GM23338 (cell line): ENCODE measurements at regions not wholly inside any gene's neighbourhood (a gene's known extent, or its start where the extent isn't known, plus 50 kb on each side); places are given as distances from the start of the nearest gene placed in this dataset.

Experiments used
- ATAC-seq: fragments of 200-7000 bp; cut with Tn5 transposase; 3 replicates; pipeline ENCODE4 v1.9.1; 2020
- DNase-seq: peaks from one replicate; pipeline ENCODE4 v3.0.0-alpha.2; 2015; ENCODE audit warnings: low spot score
- H2AFZ ChIP-seq: fragments of 200-600 bp; sonication (generic); 2 replicates; pipeline ENCODE4 v1.8.0; 2016; ENCODE audit warnings: antibody characterized with exemption, mild to moderate bottlenecking, moderate library complexity
- H3F3A ChIP-seq: fragments of 200-600 bp; sonication (generic); replicated peaks from 2 replicates; pipeline ENCODE4 v1.8.0; 2017; ENCODE audit warnings: antibody characterized with exemption, mixed run types, low read depth
- H3K27ac ChIP-seq: fragments of 200-600 bp; sonication (generic); 2 replicates; pipeline ENCODE4 v1.6.1; 2016; ENCODE audit warnings: low read depth
- H3K27me3 ChIP-seq: fragments of 200-600 bp; sonication (generic); 2 replicates; pipeline ENCODE4 v1.8.0; 2016; ENCODE audit warnings: mild to moderate bottlenecking, mixed run types, moderate library complexity; ENCODE audit not compliant: insufficient read depth
- H3K36me3 ChIP-seq: fragments of 200-600 bp; sonication (generic); 2 replicates; pipeline ENCODE4 v1.8.0; 2016; ENCODE audit warnings: mild to moderate bottlenecking; ENCODE audit not compliant: insufficient read depth
- H3K4me1 ChIP-seq: fragments of 200-600 bp; sonication (generic); 2 replicates; pipeline ENCODE4 v1.8.0; 2016; ENCODE audit warnings: mild to moderate bottlenecking, moderate library complexity; ENCODE audit not compliant: insufficient read depth
- H3K4me2 ChIP-seq: fragments of 200-600 bp; sonication (generic); 2 replicates; pipeline ENCODE4 v1.7.1; 2017; ENCODE audit warnings: mixed run types
- H3K4me3 ChIP-seq: fragments of 200-600 bp; sonication (generic); 2 replicates; pipeline ENCODE4 v1.6.1; 2016; ENCODE audit warnings: mixed run types
- H3K79me2 ChIP-seq: fragments of 200-600 bp; sonication (generic); replicated peaks from 2 replicates; pipeline ENCODE4 v1.8.0; 2017; ENCODE audit warnings: mild to moderate bottlenecking; ENCODE audit not compliant: insufficient read depth
- H3K9me2 ChIP-seq: fragments of 200-600 bp; sonication (generic); 2 replicates; pipeline ENCODE4 v1.8.0; 2017; ENCODE audit not compliant: insufficient read depth
- H4K20me1 ChIP-seq: fragments of 200-600 bp; sonication (generic); replicated peaks from 2 replicates; pipeline ENCODE4 v1.8.0; 2017; ENCODE audit warnings: mild to moderate bottlenecking; ENCODE audit not compliant: insufficient read depth
- H3K27ac Mint-ChIP-seq: 2 replicates; pipeline ENCODE4 v1.8.0; 2020; ENCODE audit warnings: inconsistent platforms, mild to moderate bottlenecking, moderate library complexity, mixed read lengths
- H3K27me3 Mint-ChIP-seq: 3 replicates; pipeline ENCODE4 v1.8.0; 2022; ENCODE audit warnings: low read depth, mild to moderate bottlenecking, moderate library complexity, mixed read lengths, inconsistent platforms; ENCODE audit not compliant: insufficient read depth, poor library complexity
- H3K36me3 Mint-ChIP-seq: 3 replicates; pipeline ENCODE4 v1.8.0; 2021; ENCODE audit warnings: low read depth, mild to moderate bottlenecking, inconsistent platforms, moderate library complexity, mixed read lengths
- H3K4me1 Mint-ChIP-seq: 3 replicates; pipeline ENCODE4 v1.8.0; 2020; ENCODE audit warnings: mild to moderate bottlenecking, inconsistent platforms, mixed read lengths
- H3K4me3 Mint-ChIP-seq: 3 replicates; pipeline ENCODE4 v1.8.0; 2021; ENCODE audit warnings: moderate library complexity, mild to moderate bottlenecking, inconsistent platforms, mixed read lengths
- H3K9me3 Mint-ChIP-seq: 3 replicates; pipeline ENCODE4 v1.8.0; 2020; ENCODE audit warnings: moderate library complexity, mild to moderate bottlenecking, inconsistent platforms, mixed read lengths
- EZH2 ChIP-seq: fragments of 200-600 bp; sonication (generic); IDR thresholded peaks from one replicate; pipeline ENCODE4 v1.8.0; 2017; ENCODE audit warnings: antibody characterized with exemption, mild to moderate bottlenecking, low read depth; ENCODE audit not compliant: unreplicated experiment
- EZH2phosphoT487 ChIP-seq: fragments of 200-600 bp; sonication (generic); IDR thresholded peaks from one replicate; pipeline ENCODE4 v1.8.1; 2018; ENCODE audit warnings: antibody characterized with exemption; ENCODE audit not compliant: unreplicated experiment
- JUNB ChIP-seq: IDR thresholded peaks from one replicate; pipeline ENCODE4 v1.6.1; 2016; ENCODE audit warnings: antibody characterized with exemption; ENCODE audit not compliant: unreplicated experiment
- REST ChIP-seq: IDR thresholded peaks from one replicate; pipeline ENCODE4 v1.6.1; 2018; ENCODE audit warnings: antibody characterized with exemption; ENCODE audit not compliant: unreplicated experiment
- STAT1 ChIP-seq: IDR thresholded peaks from one replicate; pipeline ENCODE4 v1.6.1; 2016; ENCODE audit warnings: antibody characterized with exemption; ENCODE audit not compliant: unreplicated experiment
- TF ChIP-seq, protein P1 (sequence below): fragments of 250-450 bp; sonication (Bioruptor Pico); IDR thresholded peaks from 2 replicates; pipeline ENCODE4 v1.5.0; 2020; ENCODE audit warnings: mild to moderate bottlenecking, moderate library complexity

DNA sequence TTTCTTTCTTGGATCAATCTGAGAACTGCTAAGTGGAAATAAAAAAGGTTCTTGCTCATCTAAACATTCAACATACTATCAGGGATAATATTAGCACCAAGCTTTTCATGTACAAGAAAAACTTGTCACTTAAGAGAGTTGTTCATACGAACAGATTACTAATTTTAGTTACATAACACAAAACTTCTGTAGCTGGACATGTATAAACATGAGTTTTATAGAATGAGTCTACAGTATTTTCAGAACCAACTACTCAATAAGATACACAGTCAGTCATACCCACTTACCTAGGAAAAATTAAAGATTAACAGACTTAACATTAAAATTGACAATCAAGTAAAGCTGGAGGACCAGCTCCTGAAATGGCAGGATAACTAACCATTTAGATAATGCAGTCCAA, 540.1 kb upstream of the FAM241A start (continued):
- TF ChIP-seq REST (no peak), EZH2phosphoT487 (no peak), JUNB (no peak)

- Histone ChIP-seq H3F3A (no peaks in the 10 kb centered on the region), H3K4me2 (no peak overlapping the region), H3K9me2 (no peaks in the 10 kb centered on the region), H3K4me1 (no peaks in the 10 kb centered on the region), H3K27ac (no peak overlapping the region), H3K36me3 (no peaks in the 10 kb centered on the region), H2AFZ (peak overlapping the region; percentile 39; the same call in 1 of the 2 replicates), H3K27me3 (no peaks in the 10 kb centered on the region), H4K20me1 (no peaks in the 10 kb centered on the region), H3K79me2 (no peaks in the 10 kb centered on the region), H3K4me3 (no peak overlapping the region)
- ATAC-seq (no peak), DNase-seq (no peak)
- no peak overlapping the region for H3K27ac Mint-ChIP-seq
- H3K27me3 Mint-ChIP-seq, result no peaks in the 10 kb centered on the region
- H3K4me3 Mint-ChIP-seq, result no peak overlapping the region
- H3K36me3 Mint-ChIP-seq, result no peaks in the 10 kb centered on the region
- TF ChIP-seq STAT1 (no peak), EZH2phosphoT487 (no peak), EZH2 (no peak)
- TF ChIP-seq, protein P1, sequence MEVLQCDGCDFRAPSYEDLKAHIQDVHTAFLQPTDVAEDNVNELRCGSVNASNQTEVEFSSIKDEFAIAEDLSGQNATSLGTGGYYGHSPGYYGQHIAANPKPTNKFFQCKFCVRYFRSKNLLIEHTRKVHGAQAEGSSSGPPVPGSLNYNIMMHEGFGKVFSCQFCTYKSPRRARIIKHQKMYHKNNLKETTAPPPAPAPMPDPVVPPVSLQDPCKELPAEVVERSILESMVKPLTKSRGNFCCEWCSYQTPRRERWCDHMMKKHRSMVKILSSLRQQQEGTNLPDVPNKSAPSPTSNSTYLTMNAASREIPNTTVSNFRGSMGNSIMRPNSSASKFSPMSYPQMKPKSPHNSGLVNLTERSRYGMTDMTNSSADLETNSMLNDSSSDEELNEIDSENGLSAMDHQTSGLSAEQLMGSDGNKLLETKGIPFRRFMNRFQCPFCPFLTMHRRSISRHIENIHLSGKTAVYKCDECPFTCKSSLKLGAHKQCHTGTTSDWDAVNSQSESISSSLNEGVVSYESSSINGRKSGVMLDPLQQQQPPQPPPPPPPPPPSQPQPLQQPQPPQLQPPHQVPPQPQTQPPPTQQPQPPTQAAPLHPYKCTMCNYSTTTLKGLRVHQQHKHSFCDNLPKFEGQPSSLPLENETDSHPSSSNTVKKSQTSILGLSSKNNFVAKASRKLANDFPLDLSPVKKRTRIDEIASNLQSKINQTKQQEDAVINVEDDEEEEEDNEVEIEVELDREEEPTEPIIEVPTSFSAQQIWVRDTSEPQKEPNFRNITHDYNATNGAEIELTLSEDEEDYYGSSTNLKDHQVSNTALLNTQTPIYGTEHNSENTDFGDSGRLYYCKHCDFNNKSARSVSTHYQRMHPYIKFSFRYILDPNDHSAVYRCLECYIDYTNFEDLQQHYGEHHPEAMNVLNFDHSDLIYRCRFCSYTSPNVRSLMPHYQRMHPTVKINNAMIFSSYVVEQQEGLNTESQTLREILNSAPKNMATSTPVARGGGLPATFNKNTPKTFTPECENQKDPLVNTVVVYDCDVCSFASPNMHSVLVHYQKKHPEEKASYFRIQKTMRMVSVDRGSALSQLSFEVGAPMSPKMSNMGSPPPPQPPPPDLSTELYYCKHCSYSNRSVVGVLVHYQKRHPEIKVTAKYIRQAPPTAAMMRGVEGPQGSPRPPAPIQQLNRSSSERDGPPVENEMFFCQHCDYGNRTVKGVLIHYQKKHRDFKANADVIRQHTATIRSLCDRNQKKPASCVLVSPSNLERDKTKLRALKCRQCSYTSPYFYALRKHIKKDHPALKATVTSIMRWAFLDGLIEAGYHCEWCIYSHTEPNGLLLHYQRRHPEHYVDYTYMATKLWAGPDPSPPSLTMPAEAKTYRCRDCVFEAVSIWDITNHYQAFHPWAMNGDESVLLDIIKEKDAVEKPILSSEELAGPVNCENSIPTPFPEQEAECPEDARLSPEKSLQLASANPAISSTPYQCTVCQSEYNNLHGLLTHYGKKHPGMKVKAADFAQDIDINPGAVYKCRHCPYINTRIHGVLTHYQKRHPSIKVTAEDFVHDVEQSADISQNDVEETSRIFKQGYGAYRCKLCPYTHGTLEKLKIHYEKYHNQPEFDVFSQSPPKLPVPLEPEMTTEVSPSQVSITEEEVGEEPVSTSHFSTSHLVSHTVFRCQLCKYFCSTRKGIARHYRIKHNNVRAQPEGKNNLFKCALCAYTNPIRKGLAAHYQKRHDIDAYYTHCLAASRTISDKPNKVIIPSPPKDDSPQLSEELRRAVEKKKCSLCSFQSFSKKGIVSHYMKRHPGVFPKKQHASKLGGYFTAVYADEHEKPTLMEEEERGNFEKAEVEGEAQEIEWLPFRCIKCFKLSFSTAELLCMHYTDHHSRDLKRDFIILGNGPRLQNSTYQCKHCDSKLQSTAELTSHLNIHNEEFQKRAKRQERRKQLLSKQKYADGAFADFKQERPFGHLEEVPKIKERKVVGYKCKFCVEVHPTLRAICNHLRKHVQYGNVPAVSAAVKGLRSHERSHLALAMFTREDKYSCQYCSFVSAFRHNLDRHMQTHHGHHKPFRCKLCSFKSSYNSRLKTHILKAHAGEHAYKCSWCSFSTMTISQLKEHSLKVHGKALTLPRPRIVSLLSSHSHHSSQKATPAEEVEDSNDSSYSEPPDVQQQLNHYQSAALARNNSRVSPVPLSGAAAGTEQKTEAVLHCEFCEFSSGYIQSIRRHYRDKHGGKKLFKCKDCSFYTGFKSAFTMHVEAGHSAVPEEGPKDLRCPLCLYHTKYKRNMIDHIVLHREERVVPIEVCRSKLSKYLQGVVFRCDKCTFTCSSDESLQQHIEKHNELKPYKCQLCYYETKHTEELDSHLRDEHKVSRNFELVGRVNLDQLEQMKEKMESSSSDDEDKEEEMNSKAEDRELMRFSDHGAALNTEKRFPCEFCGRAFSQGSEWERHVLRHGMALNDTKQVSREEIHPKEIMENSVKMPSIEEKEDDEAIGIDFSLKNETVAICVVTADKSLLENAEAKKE, result no peak
- H3K4me1 Mint-ChIP-seq, result no peaks in the 10 kb centered on the region
- H3K9me3 Mint-ChIP-seq, result no peaks in the 10 kb centered on the region
Observed at GRCh38 chr4:111610681-111611080, 534.6 kb upstream of the FAM241A start.
